ENCODE measurements at regions not wholly inside any gene's neighbourhood (a gene's known extent, or its start where the extent isn't known, plus 50 kb on each side); places are given as distances from the start of the nearest gene placed in this dataset.

- DNase-seq (ENCODE audit: low spot score), result no peak
Observed at GRCh38 chr5:124692950-124693349, 53.5 kb downstream of the ZNF608 start.

- DNase-seq (ENCODE audit: low spot score), result peak; percentile 49
Observed at GRCh38 chr5:124692324-124692723, 54.1 kb downstream of the ZNF608 start.

DNA sequence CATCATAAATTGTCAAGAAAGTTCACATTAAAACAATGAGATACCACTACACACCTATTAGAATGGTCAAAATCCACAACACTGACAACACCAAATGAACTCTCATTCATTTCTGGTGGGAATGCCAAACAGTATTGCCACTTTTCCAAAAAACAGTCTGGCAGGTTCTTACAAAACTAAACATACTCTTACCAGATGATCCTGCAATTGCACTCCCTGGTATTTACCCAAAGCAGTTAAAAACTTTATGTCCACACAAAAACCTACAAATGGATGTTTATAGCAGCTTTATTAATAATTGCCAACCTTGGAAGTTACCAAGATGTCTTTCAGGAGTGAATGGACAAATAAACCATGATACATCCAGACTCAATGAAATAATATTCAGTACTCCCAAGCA is 56.8 kb downstream of the ZNF608 start:
- no peak for DNase-seq (ENCODE audit: low spot score)

GRCh38 chr5:124686239-124687004 is 60.0 kb downstream of the ZNF608 start:
- DNase-seq (ENCODE audit: low spot score), result no peak

- DNase-seq (ENCODE audit: low spot score), result no peak
Observed at GRCh38 chr5:124685404-124685930, 61.0 kb downstream of the ZNF608 start.

GRCh38 chr5:124683917-124684555 is 62.4 kb downstream of the ZNF608 start:
- no peak for DNase-seq (ENCODE audit: low spot score)

GRCh38 chr5:124679578-124680199 is 66.8 kb downstream of the ZNF608 start:
- DNase-seq (ENCODE audit: low spot score), result no peak

- DNase-seq (ENCODE audit: low spot score), result no peak
Observed at GRCh38 chr5:124678922-124679519, 67.4 kb downstream of the ZNF608 start.

DNA sequence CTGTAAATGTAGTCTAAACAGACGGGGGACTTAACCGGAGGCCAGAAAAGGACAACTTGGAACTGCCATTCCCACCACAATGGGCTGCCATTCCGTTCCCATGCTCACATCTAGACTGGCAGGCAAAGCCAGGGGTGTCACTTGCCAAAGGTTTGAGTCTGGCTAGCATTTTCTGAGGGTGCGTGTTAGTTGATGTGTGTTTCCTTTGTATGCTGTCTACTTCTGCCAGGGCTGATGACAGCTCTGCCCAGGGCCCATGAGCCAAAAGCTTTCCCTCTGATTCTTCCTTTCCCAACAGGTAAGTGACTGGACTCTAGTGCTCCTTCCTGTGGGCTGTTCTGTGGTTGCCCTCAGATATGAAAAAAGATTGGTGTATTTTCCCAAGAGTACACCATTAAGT is 68.0 kb downstream of the ZNF608 start:
- no peak for DNase-seq (ENCODE audit: low spot score)

DNA sequence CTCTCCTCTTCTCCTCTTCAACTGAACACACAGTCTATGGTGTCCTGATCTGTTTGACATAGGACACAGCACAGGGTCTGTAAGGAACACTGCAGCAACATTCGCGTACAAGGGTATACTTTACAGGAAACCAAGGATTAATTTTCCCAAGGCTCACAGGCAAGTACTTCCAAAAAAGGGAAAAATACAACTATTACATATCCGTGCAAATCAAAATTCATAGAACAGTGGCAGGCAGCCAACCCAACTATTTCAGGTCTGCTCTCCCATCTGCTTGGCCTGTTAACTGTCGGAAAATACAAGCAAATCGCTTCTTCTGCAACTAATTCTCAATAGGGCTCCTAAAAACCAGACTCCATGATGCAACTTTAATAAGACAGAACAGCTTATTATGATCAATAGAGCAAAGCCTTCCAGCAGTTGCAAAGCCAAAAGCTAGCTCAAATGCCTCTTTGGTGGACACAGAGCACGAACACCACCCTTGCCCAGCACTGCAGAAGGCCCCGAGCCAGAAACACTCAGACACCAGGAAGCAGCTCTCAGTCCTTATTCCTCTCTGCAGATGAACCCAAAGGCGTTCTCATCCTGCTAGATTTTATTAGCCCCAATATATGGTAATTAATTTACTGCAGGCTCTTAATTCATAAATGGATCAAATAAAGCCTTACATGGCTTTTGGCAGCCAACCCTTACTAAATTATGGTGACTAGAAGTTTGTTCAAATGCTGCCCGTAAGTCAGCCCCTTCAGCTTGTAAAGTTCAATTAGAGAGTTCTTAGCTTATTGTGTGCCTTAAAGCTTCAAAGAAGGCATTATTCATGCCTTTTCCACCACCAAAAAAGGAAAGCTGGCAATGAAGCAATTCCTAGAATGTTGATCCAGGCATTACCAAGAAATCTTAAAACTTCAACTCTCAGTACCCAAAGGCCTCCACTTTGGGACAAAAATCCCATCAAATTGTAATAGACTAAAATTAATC is 68.8 kb downstream of the ZNF608 start:
- peak; percentile 89 for DNase-seq (ENCODE audit: low spot score)

DNA sequence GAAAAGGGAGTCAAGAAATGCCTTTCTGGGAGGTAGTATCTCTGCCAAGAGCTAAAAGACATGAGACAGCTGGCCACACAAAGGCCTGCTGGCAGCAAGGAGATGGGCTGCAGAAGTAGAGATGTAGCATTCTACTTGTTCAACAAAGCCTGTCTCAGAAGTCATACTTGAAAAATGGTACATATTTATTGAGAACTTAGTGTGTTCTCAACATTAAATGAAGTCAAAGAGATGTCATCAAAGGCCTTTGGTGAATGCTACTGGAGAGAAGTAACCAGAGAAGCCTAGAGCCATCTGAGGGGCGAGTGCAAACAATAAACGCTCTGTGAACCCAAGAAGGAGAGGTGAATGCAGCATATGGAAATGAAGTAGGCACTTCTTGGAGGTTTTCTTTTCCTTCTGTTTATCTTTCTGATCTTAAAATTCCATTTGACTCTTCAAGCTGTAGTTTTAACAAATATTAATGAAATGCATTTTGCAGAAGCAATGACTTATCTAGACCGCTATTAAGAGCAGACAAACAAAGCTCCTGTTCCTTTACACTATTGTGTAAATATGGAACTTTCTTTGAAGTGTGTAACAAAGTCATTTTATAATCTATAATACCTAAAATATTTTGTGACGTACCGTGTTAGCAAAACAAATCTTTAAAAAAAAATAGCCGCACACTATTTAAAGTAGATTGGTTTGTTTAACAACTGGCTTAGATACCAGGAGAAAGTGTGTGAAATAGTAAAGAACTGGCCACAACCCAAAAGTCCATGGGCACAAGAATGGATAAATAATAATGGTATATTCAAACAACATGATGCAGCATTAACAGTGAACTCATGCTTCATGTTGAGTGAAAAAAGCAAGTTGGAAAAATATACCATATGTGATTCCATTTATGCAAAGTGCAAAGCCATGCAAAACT is 70.2 kb downstream of the ZNF608 start:
- peak; percentile 32 for DNase-seq (ENCODE audit: low spot score)

DNA sequence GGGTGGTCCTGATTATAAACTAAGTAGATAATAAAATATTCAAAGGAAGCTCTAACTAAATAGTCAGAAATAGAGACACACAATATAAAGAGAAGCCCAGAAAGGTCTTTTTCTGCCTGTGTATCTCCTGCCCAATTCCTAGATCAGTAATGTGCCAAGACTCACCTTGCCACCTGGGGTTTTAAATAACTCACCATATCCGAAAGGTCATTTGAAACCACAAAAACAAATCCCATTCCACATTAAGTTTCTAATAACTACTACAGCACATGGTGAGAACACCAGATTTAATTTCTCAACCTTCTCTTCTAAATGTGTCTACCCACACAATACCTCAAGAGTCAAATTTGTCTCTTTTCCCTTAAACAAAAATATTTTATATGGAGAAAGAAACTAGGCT is 75.2 kb downstream of the ZNF608 start:
- no peak for DNase-seq (ENCODE audit: low spot score)

- peak; percentile 33 for DNase-seq (ENCODE audit: low spot score)
Observed at GRCh38 chr5:124670722-124671184, 75.7 kb downstream of the ZNF608 start.

DNA sequence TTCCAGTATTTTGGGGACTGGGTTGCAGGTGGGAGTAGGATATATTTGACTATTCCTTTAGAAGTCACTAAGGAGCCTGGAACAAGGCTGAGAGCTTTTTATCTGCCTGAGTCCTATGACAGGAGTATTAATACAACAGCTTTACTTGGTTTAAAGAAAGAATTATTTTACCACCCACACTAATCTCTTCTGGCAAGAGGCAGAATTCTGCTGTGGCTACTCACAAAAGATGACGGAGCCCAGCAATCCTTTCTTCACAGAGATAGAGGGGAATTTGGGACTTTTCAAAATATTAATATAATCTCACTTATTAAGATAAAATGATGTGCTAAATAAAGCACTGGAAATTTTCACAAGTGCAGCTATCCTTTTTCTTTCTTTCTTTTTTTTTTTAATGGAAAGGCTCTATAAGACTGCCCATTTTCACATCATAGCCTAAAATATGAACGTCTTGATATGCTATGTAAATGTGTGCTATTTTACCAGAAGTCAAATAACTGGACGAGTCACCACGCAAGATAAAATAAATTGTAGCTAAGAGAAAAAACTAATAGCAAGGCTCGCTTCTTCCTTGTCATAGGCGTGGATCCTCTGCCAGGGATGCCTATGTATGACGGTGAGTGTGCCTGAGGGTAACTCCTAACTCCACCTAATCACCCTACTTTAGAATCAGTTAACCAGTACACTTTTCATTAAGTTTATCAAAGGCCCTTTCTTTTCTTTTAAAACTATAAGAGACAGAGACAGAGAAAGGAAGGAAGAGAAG is 76.3 kb downstream of the ZNF608 start:
- DNase-seq (ENCODE audit: low spot score), result peak; percentile 77

GRCh38 chr5:124669300-124669648 is 77.2 kb downstream of the ZNF608 start:
- DNase-seq (ENCODE audit: low spot score), result no peak

DNA sequence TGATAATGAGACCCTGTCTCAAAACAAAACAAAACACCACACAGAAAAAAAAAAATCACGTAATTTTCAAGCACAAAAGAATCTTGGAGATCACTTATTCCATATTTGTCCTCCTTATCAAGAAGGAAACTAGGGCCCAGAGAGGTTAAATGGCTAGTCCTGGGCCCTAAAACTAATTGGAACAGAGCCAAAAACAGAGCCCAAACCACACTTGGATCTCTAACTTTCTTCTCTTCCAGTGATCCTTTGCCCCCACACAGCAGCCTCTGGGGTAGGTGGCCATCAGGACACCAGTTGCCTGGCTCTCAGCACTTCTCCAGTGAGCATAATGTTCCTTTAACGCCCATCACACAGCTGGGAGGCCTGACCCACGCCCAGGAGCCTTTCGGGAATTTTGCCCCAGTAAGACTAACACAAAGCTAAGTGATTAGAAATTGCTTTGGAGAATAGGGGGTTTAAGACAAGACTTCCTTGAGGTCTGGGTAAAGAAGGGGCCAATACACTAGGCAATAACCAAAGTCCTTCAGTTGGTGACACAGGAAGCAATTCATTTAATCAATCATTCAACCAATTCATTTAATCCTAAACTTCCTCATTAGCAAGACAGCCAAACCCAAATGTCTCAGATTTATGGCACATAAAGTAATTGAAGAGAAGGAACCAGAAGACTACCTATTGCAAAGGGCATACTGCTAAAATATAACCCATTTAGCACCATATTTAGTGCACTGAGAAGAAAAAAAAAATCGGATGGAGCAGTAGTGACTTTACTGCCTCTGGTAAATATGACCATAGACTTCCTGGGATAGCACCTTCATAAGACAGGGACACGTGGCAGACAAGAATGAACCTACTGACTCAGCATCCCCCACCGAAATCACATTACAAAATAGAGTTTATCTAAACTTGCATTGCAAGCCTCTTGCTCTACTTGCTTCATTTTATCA is 77.8 kb downstream of the ZNF608 start:
- DNase-seq (ENCODE audit: low spot score), result no peak

DNA sequence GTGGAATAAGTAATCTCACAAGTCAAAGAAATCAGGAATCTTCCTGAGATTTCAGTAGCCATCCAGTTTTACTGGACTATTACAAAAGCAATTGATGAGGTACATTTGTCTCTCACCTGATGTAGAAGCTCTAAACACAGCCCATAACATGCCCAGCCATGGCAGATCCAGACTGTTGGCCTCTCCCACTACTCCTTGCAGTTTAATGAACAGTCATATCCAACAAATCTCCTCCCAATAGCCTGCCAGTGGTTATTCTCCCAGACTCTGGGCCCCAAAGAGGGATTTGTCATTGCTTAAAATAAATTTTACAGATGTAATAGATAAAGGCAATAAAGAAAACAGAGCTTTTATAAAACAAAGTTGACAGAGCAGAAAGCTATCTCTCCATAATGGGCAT is 80.8 kb downstream of the ZNF608 start:
- no peak for DNase-seq (ENCODE audit: low spot score)

DNA sequence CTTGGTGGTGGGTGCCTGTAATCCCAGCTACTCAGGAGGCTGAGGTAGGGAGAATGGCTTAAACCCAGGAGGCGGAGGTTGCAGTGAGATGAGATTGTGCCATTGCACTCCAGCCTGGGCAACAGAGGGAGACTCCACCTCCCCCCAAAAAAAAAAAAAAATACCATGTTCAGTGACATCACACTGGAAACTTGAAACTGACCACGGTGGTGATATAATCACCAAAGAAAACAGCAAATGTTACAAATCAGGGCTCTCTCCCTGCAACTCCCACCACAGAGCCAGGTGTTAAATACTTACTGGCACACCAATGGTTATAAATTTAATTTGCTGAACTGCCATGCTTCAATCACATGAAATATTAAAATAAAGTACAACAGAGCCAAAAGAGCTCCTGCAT is 81.4 kb downstream of the ZNF608 start:
- DNase-seq (ENCODE audit: low spot score), result no peak

Data from umbilical cord (tissue), 1 donor.